ENCODE measurements at regions not wholly inside any gene's neighbourhood (a gene's known extent, or its start where the extent isn't known, plus 50 kb on each side); places are given as distances from the start of the nearest gene placed in this dataset.

- TF ChIP-seq CTCF (IDR thresholded peaks at IDR 0.05 in 2 of 3, conservative IDR thresholded peaks at IDR 0.05 in 1 of 3; ENCODE audit: control insufficient read depth in 2 of 3, extremely low read depth in 1 of 3, insufficient read depth in 1 of 3, low read depth in 3 of 3, low read length in 3 of 3) (no peak), BCL11A (IDR thresholded peaks at IDR 0.05; ENCODE audit: low read depth, low read length) (no peak), SMARCA5 (IDR thresholded peaks at IDR 0.05) (no peak), MXI1 (IDR thresholded peaks at IDR 0.05; ENCODE audit: low read depth, low read length) (no peak), POLR2A (IDR thresholded peaks at IDR 0.05; ENCODE audit: low read depth, low read length) (no peak), TCF12 (IDR thresholded peaks at IDR 0.05; ENCODE audit: low read depth, low read length) (no peak), SREBF2 (IDR thresholded peaks at IDR 0.05; ENCODE audit: low read length) (no peak), EP300 (IDR thresholded peaks at IDR 0.05; ENCODE audit: borderline replicate concordance in 1 of 2, control insufficient read depth in 1 of 2, low read depth in 2 of 2, low read length in 2 of 2) (no peak), RAD21 (IDR thresholded peaks at IDR 0.05; ENCODE audit: insufficient read depth, low read depth, low read length) (no peak), CEBPB (IDR thresholded peaks at IDR 0.05; ENCODE audit: borderline replicate concordance in 1 of 2, low read depth in 2 of 2, low read length in 2 of 2) (no peak), BHLHE40 (IDR thresholded peaks at IDR 0.05; ENCODE audit: borderline replicate concordance in 1 of 2, low read depth in 2 of 2, low read length in 1 of 2) (no peak), IKZF1 (conservative IDR thresholded peaks at IDR 0.05) (no peak), MTA3 (IDR thresholded peaks at IDR 0.05; ENCODE audit: borderline replicate concordance, low read length) (no peak), CUX1 (IDR thresholded peaks at IDR 0.05; ENCODE audit: insufficient replicate concordance, low read depth, low read length) (no peak)
Observed at GRCh38 chr4:152107736-152108500, 347.1 kb upstream of the GATB start.

Measured in GM12878 (cell line).